H1 (cell line): ENCODE measurements at regions not wholly inside any gene's neighbourhood (a gene's known extent, or its start where the extent isn't known, plus 50 kb on each side); places are given as distances from the start of the nearest gene placed in this dataset.

Experiments used
- CTCF ChIA-PET: fragments of 300-600 bp; sonication (Branson Sonifier 250); formaldehyde crosslinking; loops from one replicate; lab custom pipeline; 2021; ENCODE audit not compliant: partially characterized antibody; lab: Charles Lee
- POLR2A ChIA-PET: fragments of 300-600 bp; sonication (Branson Sonifier 250); formaldehyde crosslinking; loops from one replicate; lab custom pipeline; 2021; ENCODE audit warnings: inconsistent platforms; ENCODE audit not compliant: partially characterized antibody; lab: Charles Lee
- DNase-seq, 2 experiments: peaks; one replicate each; pipeline versions ENCODE4 v3.0.0 to v3.0.0-alpha.2; 2010 to 2022; ENCODE audit warnings: low spot score in 2 of 2, low read depth in 1 of 2, mixed read lengths in 1 of 2
- FAIRE-seq: peaks from 2 replicates; lab custom pipeline; 2011; peaks lifted over from hg19 to GRCh38; lab: Jason Lieb, UNC
- H2AFZ ChIP-seq: 2 replicates; pipeline ENCODE4 v1.8.1; 2012; ENCODE audit warnings: low read length, inconsistent platforms
- H2AK5ac ChIP-seq: 2 replicates; pipeline ENCODE4 v1.6.1; 2013; ENCODE audit warnings: low read depth, low read length
- H2BK120ac ChIP-seq: replicated peaks from 2 replicates; pipeline ENCODE3; 2013; ENCODE audit warnings: low read depth, low read length, inconsistent platforms
- H2BK12ac ChIP-seq: 2 replicates; pipeline ENCODE4 v1.6.1; 2013; ENCODE audit warnings: low read depth, low read length
- H2BK15ac ChIP-seq: 2 replicates; pipeline ENCODE4 v1.6.1; 2013; ENCODE audit warnings: low read length
- H2BK20ac ChIP-seq: 2 replicates; pipeline ENCODE4 v1.6.1; 2013; ENCODE audit warnings: low read length
- H2BK5ac ChIP-seq: 2 replicates; pipeline ENCODE4 v1.6.1; 2013; ENCODE audit warnings: low read depth, low read length
- H3K14ac ChIP-seq: 2 replicates; pipeline ENCODE4 v1.6.1; 2013; ENCODE audit warnings: inconsistent platforms; ENCODE audit not compliant: insufficient read length
- H3K18ac ChIP-seq: 2 replicates; pipeline ENCODE4 v1.6.1; 2013; ENCODE audit warnings: low read length; ENCODE audit errors: extremely low read depth
- H3K23ac ChIP-seq: 2 replicates; pipeline ENCODE4 v1.6.1; 2013; ENCODE audit warnings: inconsistent platforms; ENCODE audit not compliant: insufficient read length
- H3K23me2 ChIP-seq: 2 replicates; pipeline ENCODE4 v1.6.1; 2013; ENCODE audit warnings: low read depth, low read length
- H3K27ac ChIP-seq: 2 replicates; pipeline ENCODE4 v1.6.1; 2011; ENCODE audit warnings: low read depth, low read length, inconsistent platforms
- H3K27me3 ChIP-seq, 4 experiments: replicated peaks in 1 of 4; 1 replicate in 1 of 4; 2 replicates in 3 of 4; pipeline versions ENCODE4 v1.6.1 to v1.8.1; 2011 to 2013; ENCODE audit warnings: low read length in 3 of 4, mild to moderate bottlenecking in 3 of 4, inconsistent platforms in 2 of 4, mixed read lengths in 2 of 4, moderate library complexity in 1 of 4; ENCODE audit not compliant: control insufficient read depth in 3 of 4, insufficient read depth in 3 of 4; ENCODE audit errors: extremely low read depth in 1 of 4
- H3K36me3 ChIP-seq, 4 experiments: 2 replicates each; pipeline versions ENCODE4 v1.6.1 to v1.8.1; 2011 to 2013; ENCODE audit warnings: mild to moderate bottlenecking in 4 of 4, low read length in 3 of 4, moderate library complexity in 2 of 4, control low read depth in 1 of 4, inconsistent platforms in 1 of 4; ENCODE audit not compliant: insufficient read depth in 4 of 4, control insufficient read depth in 2 of 4
- H3K4ac ChIP-seq: replicated peaks from 2 replicates; pipeline ENCODE3; 2013; ENCODE audit warnings: low read length, low read depth, mixed read lengths, inconsistent platforms; ENCODE audit not compliant: insufficient read length
- H3K4me1 ChIP-seq, 4 experiments: replicated peaks in 1 of 4; 1 replicate in 1 of 4; 2 replicates in 3 of 4; pipeline versions ENCODE4 v1.6.1 to v1.8.1; 2011 to 2013; ENCODE audit warnings: low read length in 3 of 4, inconsistent platforms in 2 of 4, mixed read lengths in 1 of 4; ENCODE audit not compliant: insufficient read depth in 4 of 4, control insufficient read depth in 3 of 4
- H3K4me2 ChIP-seq, 2 experiments: 2 replicates each; pipeline versions ENCODE4 v1.6.1 to v1.8.1; 2011 to 2013; ENCODE audit warnings: low read depth in 2 of 2, low read length in 2 of 2, control low read depth in 1 of 2, inconsistent platforms in 1 of 2, mild to moderate bottlenecking in 1 of 2; ENCODE audit not compliant: insufficient read depth in 1 of 2
- H3K4me3 ChIP-seq, 4 experiments: fragments of 200-600, 300-600 bp in 1 of 4; sonication (generic), shearing (Covaris generic), sonication (Bioruptor Twin) in 1 of 4; 2 replicates each; pipeline versions ENCODE4 v1.5.1 to v1.8.1; 2011 to 2016; ENCODE audit warnings: low read length in 4 of 4, low read depth in 3 of 4, control low read depth in 2 of 4, inconsistent platforms in 2 of 4, mild to moderate bottlenecking in 2 of 4, mixed read lengths in 1 of 4, moderate library complexity in 1 of 4; ENCODE audit not compliant: insufficient read depth in 2 of 4; ENCODE audit errors: extremely low read depth in 1 of 4
- H3K56ac ChIP-seq: replicated peaks from 2 replicates; pipeline ENCODE3; 2013; ENCODE audit warnings: low read depth, mild to moderate bottlenecking, mixed read lengths, low read length, inconsistent platforms; ENCODE audit not compliant: insufficient read length
- H3K79me1 ChIP-seq: 2 replicates; pipeline ENCODE4 v1.6.1; 2013; ENCODE audit warnings: low read depth, low read length, control low read depth
- H3K79me2 ChIP-seq, 2 experiments: 2 replicates each; pipeline versions ENCODE4 v1.6.1 to v1.8.1; 2012 to 2013; ENCODE audit warnings: low read length in 2 of 2, mild to moderate bottlenecking in 2 of 2, inconsistent platforms in 1 of 2; ENCODE audit not compliant: insufficient read depth in 2 of 2, control insufficient read depth in 1 of 2
- H3K9ac ChIP-seq, 4 experiments: replicated peaks in 1 of 4; 1 replicate in 1 of 4; 2 replicates in 3 of 4; pipeline versions ENCODE4 v1.6.1 to v1.8.1; 2011 to 2013; ENCODE audit warnings: low read depth in 3 of 4, low read length in 3 of 4, control low read depth in 2 of 4, mild to moderate bottlenecking in 2 of 4, moderate library complexity in 2 of 4, inconsistent platforms in 1 of 4; ENCODE audit errors: extremely low read depth in 1 of 4
- H3K9me3 ChIP-seq, 2 experiments: 2 replicates each; pipeline versions ENCODE4 v1.6.1 to v1.8.1; 2012 to 2013; ENCODE audit warnings: mild to moderate bottlenecking in 2 of 2, moderate library complexity in 2 of 2, control low read depth in 1 of 2, inconsistent platforms in 1 of 2, low read depth in 1 of 2, low read length in 1 of 2, mixed read lengths in 1 of 2; ENCODE audit not compliant: insufficient read depth in 2 of 2
- H4K20me1 ChIP-seq, 2 experiments: replicated peaks in 1 of 2; 2 replicates each; pipeline versions ENCODE3 to v1.8.1; 2011 to 2013; ENCODE audit warnings: inconsistent platforms in 2 of 2, low read length in 2 of 2, mild to moderate bottlenecking in 1 of 2; ENCODE audit not compliant: insufficient read depth in 2 of 2, control insufficient read depth in 1 of 2
- H4K5ac ChIP-seq: 2 replicates; pipeline ENCODE4 v1.6.1; 2013; ENCODE audit warnings: low read length, low read depth, mixed read lengths, inconsistent platforms; ENCODE audit not compliant: insufficient read length
- H4K8ac ChIP-seq: 2 replicates; pipeline ENCODE4 v1.8.0; 2013; ENCODE audit warnings: mild to moderate bottlenecking, moderate library complexity, low read length, inconsistent platforms; ENCODE audit not compliant: insufficient read depth; ENCODE audit errors: extremely low read depth
- H4K91ac ChIP-seq: replicated peaks from 2 replicates; pipeline ENCODE3; 2013; ENCODE audit warnings: low read length, mixed read lengths, inconsistent platforms; ENCODE audit not compliant: insufficient read length
- BRCA1 ChIP-seq: IDR thresholded peaks from 2 replicates; pipeline ENCODE4 v1.6.1; 2012; ENCODE audit warnings: low read depth, low read length, improper control_type of control experiment
- WGBS, 2 experiments: shearing (Covaris generic) in 1 of 2; methylation state at CpG; one replicate each; pipeline versions ENCODE4 v1.1.6 to v1.1.7; 2013 to 2015; ENCODE audit warnings: low lambda C conversion rate in 2 of 2, mixed read lengths in 2 of 2, inconsistent platforms in 1 of 2, low coverage in 1 of 2, missing lambda C conversion rate in 1 of 2; ENCODE audit not compliant: insufficient replicate concordance in 2 of 2, insufficient coverage in 1 of 2, insufficient read length in 1 of 2; ENCODE audit errors: extremely low coverage in 1 of 2, missing lambda C conversion rate in 1 of 2; 5-methylcytosine and 5-hydroxymethylcytosine counted together

GRCh38 chr7:36039243-36039642, 113.8 kb upstream of the EEPD1 start:
- no peaks in the 10 kb centered on the region for H3K79me2 ChIP-seq
- peaks cover 3 to 12% (median 3%) of the 10 kb centered on the region in 4 experiments; a peak in 4 of 7 replicates for H3K4me1 ChIP-seq
- no peaks in the 10 kb centered on the region for H3K23me2 ChIP-seq
- H3K27ac ChIP-seq = no peak overlapping the region
- no peak overlapping the region for H4K5ac ChIP-seq
- no peak overlapping the region for H2BK15ac ChIP-seq
- no peak overlapping the region for H2BK20ac ChIP-seq
- H3K23ac ChIP-seq = no peak overlapping the region
- H4K20me1 ChIP-seq = no peaks in the 10 kb centered on the region
- no peak overlapping the region for H2BK12ac ChIP-seq
- no peaks in the 10 kb centered on the region for H3K79me1 ChIP-seq
- no peaks in the 10 kb centered on the region for H3K27me3 ChIP-seq
- no peaks in the 10 kb centered on the region for H3K9me3 ChIP-seq
- H2BK120ac ChIP-seq = no peak overlapping the region
- H3K4me3 ChIP-seq = no peak overlapping the region
- WGBS, 2 experiments = 88% methylated on average over 6 of the region's 11 CpGs; no CpG with 5 or more reads in 1 of the 2 experiments
- no peak overlapping the region for H4K91ac ChIP-seq
- no peak overlapping the region for H2AK5ac ChIP-seq
- H3K4ac ChIP-seq = no peak overlapping the region
- no peak for TF ChIP-seq BRCA1
- ChIA-PET POLR2A (interaction anchor here (1.2 kb wide), 1 partner anchor 9 kb away, joined by 4 read pairs; no protein-coding TSS in a partner anchor), CTCF (interaction anchor here (0.6 to 2.2 kb wide), 9 partner anchors 9 to 320 kb away, joined by 3 to 14 read pairs (median 3); no protein-coding TSS in a partner anchor)
- no peak overlapping the region for H3K18ac ChIP-seq
- no peak overlapping the region for H3K56ac ChIP-seq
- no peak overlapping the region for H3K14ac ChIP-seq
- FAIRE-seq (no peak), DNase-seq (no peak)
- no peaks in the 10 kb centered on the region for H3K36me3 ChIP-seq
- no peak overlapping the region for H2BK5ac ChIP-seq
- no peak overlapping the region for H2AFZ ChIP-seq
- H4K8ac ChIP-seq = no peak overlapping the region
- no peak overlapping the region for H3K4me2 ChIP-seq
- no peak overlapping the region for H3K9ac ChIP-seq
